ENCODE measurements at regions not wholly inside any gene's neighbourhood (a gene's known extent, or its start where the extent isn't known, plus 50 kb on each side); places are given as distances from the start of the nearest gene placed in this dataset.

DNA sequence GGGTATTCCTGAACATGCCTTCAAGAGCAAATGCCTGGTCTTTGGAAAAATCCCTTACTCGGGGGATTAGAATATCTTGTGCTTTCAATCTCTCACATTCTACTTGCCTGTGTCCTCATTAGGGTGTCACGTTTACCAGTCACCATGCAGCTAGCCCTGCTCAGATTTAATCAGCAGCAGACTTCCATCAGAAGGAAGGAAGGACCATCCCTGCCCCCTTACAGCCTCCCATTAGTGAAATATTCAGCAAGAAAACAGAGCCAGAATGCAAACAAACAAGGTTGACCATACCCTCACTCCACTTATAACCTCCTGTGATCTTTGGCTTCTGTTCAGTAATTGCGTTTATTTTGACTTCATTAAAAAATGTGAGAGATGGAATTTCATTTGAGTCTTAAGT is 208.6 kb downstream of the CXCL12 start:
- Histone ChIP-seq H3K27me3 (ENCODE audit: insufficient read depth, poor library complexity, severe bottlenecking) (peaks cover 4% of the 10 kb centered on the region), H3K4me3 (ENCODE audit: severe bottlenecking) (no peak overlapping the region), H3K4me1 (ENCODE audit: insufficient read depth, poor library complexity, severe bottlenecking) (no peaks in the 10 kb centered on the region), H3K9me3 (ENCODE audit: severe bottlenecking) (no peaks in the 10 kb centered on the region), H3K36me3 (ENCODE audit: low read depth) (no peaks in the 10 kb centered on the region), H3K27ac (ENCODE audit: poor library complexity, severe bottlenecking) (no peak overlapping the region)
- DNase-seq (ENCODE audit: low spot score) (no peak), ATAC-seq (ENCODE audit: low read depth) (no peak)
- TF ChIP-seq, protein P1, sequence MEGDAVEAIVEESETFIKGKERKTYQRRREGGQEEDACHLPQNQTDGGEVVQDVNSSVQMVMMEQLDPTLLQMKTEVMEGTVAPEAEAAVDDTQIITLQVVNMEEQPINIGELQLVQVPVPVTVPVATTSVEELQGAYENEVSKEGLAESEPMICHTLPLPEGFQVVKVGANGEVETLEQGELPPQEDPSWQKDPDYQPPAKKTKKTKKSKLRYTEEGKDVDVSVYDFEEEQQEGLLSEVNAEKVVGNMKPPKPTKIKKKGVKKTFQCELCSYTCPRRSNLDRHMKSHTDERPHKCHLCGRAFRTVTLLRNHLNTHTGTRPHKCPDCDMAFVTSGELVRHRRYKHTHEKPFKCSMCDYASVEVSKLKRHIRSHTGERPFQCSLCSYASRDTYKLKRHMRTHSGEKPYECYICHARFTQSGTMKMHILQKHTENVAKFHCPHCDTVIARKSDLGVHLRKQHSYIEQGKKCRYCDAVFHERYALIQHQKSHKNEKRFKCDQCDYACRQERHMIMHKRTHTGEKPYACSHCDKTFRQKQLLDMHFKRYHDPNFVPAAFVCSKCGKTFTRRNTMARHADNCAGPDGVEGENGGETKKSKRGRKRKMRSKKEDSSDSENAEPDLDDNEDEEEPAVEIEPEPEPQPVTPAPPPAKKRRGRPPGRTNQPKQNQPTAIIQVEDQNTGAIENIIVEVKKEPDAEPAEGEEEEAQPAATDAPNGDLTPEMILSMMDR (IDR thresholded peaks at IDR 0.05; ENCODE audit: poor library complexity, severe bottlenecking) = no peak

DNA sequence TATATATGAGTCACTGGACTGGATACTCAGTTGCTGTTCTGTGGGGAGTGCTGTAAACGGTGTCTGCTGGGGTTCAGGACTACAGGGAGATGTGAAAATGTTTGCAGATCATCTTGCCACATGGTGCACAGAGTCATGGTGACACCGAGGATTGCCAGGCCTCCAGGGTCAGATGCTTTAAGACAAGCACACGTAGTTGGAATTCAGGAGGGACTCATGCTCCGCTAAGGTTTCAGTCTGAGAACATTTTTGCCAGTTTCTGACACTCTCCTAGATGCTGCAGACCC is 211.3 kb downstream of the CXCL12 start:
- no peaks in the 10 kb centered on the region for H3K9me3 ChIP-seq (ENCODE audit: severe bottlenecking)
- TF ChIP-seq, protein P1 (IDR thresholded peaks at IDR 0.05; ENCODE audit: poor library complexity, severe bottlenecking) = no peak
- no peaks in the 10 kb centered on the region for H3K4me1 ChIP-seq (ENCODE audit: insufficient read depth, poor library complexity, severe bottlenecking)
- DNase-seq (ENCODE audit: low spot score) (no peak), ATAC-seq (ENCODE audit: low read depth) (no peak)
- H3K27ac ChIP-seq (ENCODE audit: poor library complexity, severe bottlenecking) = no peak overlapping the region
- no peaks in the 10 kb centered on the region for H3K36me3 ChIP-seq (ENCODE audit: low read depth)
- peaks cover 4% of the 10 kb centered on the region for H3K27me3 ChIP-seq (ENCODE audit: insufficient read depth, poor library complexity, severe bottlenecking)
- H3K4me3 ChIP-seq (ENCODE audit: severe bottlenecking) = no peak overlapping the region

DNA sequence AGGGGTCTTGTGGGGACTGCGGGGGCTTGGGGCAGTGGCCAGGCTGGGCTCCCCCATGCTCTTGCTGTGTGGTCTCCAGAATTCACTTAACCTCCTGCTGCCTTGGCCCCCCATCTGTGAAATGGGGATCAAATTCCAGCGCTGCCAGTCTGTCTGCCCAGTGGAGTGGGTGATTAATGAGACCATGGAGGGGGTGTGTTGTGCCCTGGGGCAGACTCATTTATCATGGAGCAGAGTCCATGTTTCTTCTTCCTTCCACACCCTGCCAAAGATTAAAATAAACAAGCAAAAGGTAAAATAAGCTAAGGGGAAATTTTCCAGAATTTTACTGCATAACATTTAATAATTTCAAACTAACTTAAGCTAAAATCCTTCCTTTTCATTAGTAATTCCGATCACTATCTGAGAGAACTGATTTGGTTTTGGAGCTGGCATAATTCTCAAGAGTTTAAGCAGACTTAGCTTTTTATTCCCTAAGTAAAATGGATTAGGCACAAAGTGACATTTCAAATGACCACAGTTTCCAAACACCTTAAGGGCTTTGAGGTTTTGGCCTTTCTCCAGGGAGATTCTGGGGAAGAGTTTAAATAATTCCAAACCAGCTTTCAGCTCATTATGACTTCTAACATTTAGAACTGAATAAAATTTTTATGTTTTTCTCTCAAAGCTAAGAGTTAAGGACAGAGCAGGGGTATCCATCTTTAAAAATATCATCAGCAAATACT is 211.9 kb downstream of the CXCL12 start:
- TF ChIP-seq, protein P1 (IDR thresholded peaks at IDR 0.05; ENCODE audit: poor library complexity, severe bottlenecking) = no peak

DNA sequence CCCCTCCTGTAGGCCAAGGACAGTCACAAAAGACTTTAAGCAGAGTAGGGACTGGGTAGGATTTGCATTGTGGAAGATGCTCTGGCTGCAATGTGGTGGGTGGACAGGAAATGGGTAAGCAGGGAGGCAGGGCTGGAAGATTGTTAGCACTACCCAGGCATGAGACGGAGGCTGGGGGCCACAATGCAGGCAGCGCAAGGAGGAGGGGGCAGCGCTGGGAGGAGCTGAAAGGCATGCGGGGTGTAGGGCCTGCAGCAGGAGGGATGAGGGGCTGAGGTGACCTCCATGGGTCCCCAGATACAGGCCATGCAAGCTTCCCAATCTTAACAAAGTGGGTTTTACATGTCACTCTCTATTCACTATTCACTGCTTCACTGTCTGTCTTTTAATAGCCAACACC is 213.1 kb downstream of the CXCL12 start:
- DNase-seq (ENCODE audit: low spot score) (no peak), ATAC-seq (ENCODE audit: low read depth) (no peak)
- Histone ChIP-seq H3K4me3 (ENCODE audit: severe bottlenecking) (no peak overlapping the region), H3K9me3 (ENCODE audit: severe bottlenecking) (no peaks in the 10 kb centered on the region), H3K27ac (ENCODE audit: poor library complexity, severe bottlenecking) (no peak overlapping the region), H3K27me3 (ENCODE audit: insufficient read depth, poor library complexity, severe bottlenecking) (no peaks in the 10 kb centered on the region), H3K4me1 (ENCODE audit: insufficient read depth, poor library complexity, severe bottlenecking) (no peaks in the 10 kb centered on the region), H3K36me3 (ENCODE audit: low read depth) (no peaks in the 10 kb centered on the region)
- TF ChIP-seq, protein P1 (IDR thresholded peaks at IDR 0.05; ENCODE audit: poor library complexity, severe bottlenecking) = no peak

More for the DNA sequence above, 211.9 kb downstream of the CXCL12 start:
- H3K9me3 ChIP-seq (ENCODE audit: severe bottlenecking) = no peaks in the 10 kb centered on the region
- ATAC-seq (ENCODE audit: low read depth) (no peak), DNase-seq (ENCODE audit: low spot score) (no peak)
- no peak overlapping the region for H3K27ac ChIP-seq (ENCODE audit: poor library complexity, severe bottlenecking)
- H3K27me3 ChIP-seq (ENCODE audit: insufficient read depth, poor library complexity, severe bottlenecking) = peaks cover 4% of the 10 kb centered on the region
- no peaks in the 10 kb centered on the region for H3K4me1 ChIP-seq (ENCODE audit: insufficient read depth, poor library complexity, severe bottlenecking)
- no peak overlapping the region for H3K4me3 ChIP-seq (ENCODE audit: severe bottlenecking)
- H3K36me3 ChIP-seq (ENCODE audit: low read depth) = no peaks in the 10 kb centered on the region

DNA sequence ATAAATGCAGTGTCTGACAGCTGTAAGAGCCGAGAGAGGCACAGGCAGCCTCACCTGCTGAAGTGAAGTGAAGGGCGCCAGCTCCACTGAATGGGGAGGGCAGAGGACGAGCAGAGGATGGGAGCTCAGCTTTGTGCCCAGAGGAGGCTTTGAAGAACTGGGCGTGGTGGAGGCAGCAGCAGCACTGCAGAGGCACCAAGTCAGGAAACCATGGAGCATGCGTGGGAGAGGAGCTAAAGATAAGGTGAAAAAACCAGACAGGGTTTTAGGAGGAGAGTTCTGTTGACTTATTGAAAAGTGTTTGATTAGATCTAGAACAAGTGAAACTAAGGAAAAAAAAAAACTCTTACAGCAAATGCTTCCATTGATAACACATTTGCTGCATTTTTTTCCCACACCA is 216.4 kb downstream of the CXCL12 start:
- Histone ChIP-seq H3K27me3 (ENCODE audit: insufficient read depth, poor library complexity, severe bottlenecking) (no peaks in the 10 kb centered on the region), H3K27ac (ENCODE audit: poor library complexity, severe bottlenecking) (no peak overlapping the region), H3K4me3 (ENCODE audit: severe bottlenecking) (no peak overlapping the region), H3K36me3 (ENCODE audit: low read depth) (no peaks in the 10 kb centered on the region), H3K4me1 (ENCODE audit: insufficient read depth, poor library complexity, severe bottlenecking) (no peaks in the 10 kb centered on the region), H3K9me3 (ENCODE audit: severe bottlenecking) (peaks cover 3% of the 10 kb centered on the region)
- TF ChIP-seq, protein P1 (IDR thresholded peaks at IDR 0.05; ENCODE audit: poor library complexity, severe bottlenecking) = no peak
- DNase-seq (ENCODE audit: low spot score) (no peak), ATAC-seq (ENCODE audit: low read depth) (no peak)

Data from RWPE2 (cell line).